MCF 10A (cell line): ENCODE measurements at regions not wholly inside any gene's neighbourhood (a gene's known extent, or its start where the extent isn't known, plus 50 kb on each side); places are given as distances from the start of the nearest gene placed in this dataset.

Experiments used
- BruUV-seq: library from RNA; stranded (reverse); fragments of 400-500 nt; replicated peaks from 2 replicates; lab custom pipeline; 2021; lab: Mats Ljungman, UMichigan
- CTCF ChIA-PET: fragments of 300-600 bp; sonication (Branson Sonifier 250); formaldehyde crosslinking; extraction: SDS; loops from one replicate; lab custom pipeline; 2021; ENCODE audit warnings: antibody characterized with exemption, inconsistent platforms; lab: Yijun Ruan, JAX
- POLR2A ChIA-PET: fragments of 300-600, 350-650 bp; sonication (Branson Sonifier 250); formaldehyde crosslinking; extraction: SDS; loops from one replicate; lab custom pipeline; 2020; ENCODE audit warnings: antibody characterized with exemption, inconsistent platforms; lab: Yijun Ruan, JAX
- DNase-seq: peaks from one replicate; pipeline ENCODE4 v3.0.0-alpha.2; 2018; ENCODE audit not compliant: unreplicated experiment
- H3K27ac Mint-ChIP-seq: one replicate; pipeline ENCODE4 v1.8.0; 2022; ENCODE audit warnings: mild to moderate bottlenecking, low read depth, mixed read lengths; ENCODE audit not compliant: unreplicated experiment
- H3K27me3 Mint-ChIP-seq: one replicate; pipeline ENCODE4 v1.8.0; 2022; ENCODE audit warnings: mixed read lengths; ENCODE audit not compliant: insufficient read depth, unreplicated experiment
- H3K36me3 Mint-ChIP-seq: one replicate; pipeline ENCODE4 v1.8.0; 2022; ENCODE audit warnings: mild to moderate bottlenecking, moderate library complexity, mixed read lengths; ENCODE audit not compliant: insufficient read depth, unreplicated experiment
- H3K4me1 Mint-ChIP-seq: one replicate; pipeline ENCODE4 v1.8.0; 2022; ENCODE audit warnings: mixed read lengths; ENCODE audit not compliant: insufficient read depth, unreplicated experiment
- H3K4me3 Mint-ChIP-seq: one replicate; pipeline ENCODE4 v1.8.0; 2022; ENCODE audit warnings: mild to moderate bottlenecking, moderate library complexity, mixed read lengths; ENCODE audit not compliant: unreplicated experiment
- H3K9me3 Mint-ChIP-seq: one replicate; pipeline ENCODE4 v1.8.0; 2022; ENCODE audit warnings: mixed read lengths; ENCODE audit not compliant: unreplicated experiment
- intact Hi-C: fragments of 100-400 bp; cut with micrococcal nuclease; formaldehyde crosslinking; loops from 2 replicates; pipeline ENCODE4 v1.14.1; 2022
- TF ChIP-seq, protein P1 (sequence below): fragments of 200-600 bp; IDR thresholded peaks from one replicate; pipeline ENCODE4 v1.8.0; 2022; ENCODE audit warnings: antibody characterized with exemption, mild to moderate bottlenecking; ENCODE audit not compliant: unreplicated experiment

DNA sequence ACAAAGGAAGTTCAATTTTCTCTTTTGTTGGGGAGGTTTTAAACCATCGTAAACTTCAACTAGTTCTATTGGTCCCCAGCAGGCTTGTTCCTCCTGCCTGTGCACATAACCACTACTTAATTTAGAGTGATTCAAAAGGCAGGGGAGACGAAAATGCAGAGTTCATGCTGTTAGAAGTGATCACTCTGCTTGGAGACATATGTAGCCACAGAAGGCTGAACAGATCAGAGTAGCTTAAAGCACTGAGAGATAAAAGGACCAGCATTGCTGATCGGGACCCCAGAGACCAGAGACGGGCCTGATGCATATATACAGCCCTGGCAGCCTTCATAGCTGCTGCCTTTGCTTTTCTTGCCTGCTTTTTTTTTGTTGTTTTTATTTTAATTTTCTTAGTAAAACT lies 662.0 kb upstream of the CPEB2 start:
- TF ChIP-seq, protein P1, sequence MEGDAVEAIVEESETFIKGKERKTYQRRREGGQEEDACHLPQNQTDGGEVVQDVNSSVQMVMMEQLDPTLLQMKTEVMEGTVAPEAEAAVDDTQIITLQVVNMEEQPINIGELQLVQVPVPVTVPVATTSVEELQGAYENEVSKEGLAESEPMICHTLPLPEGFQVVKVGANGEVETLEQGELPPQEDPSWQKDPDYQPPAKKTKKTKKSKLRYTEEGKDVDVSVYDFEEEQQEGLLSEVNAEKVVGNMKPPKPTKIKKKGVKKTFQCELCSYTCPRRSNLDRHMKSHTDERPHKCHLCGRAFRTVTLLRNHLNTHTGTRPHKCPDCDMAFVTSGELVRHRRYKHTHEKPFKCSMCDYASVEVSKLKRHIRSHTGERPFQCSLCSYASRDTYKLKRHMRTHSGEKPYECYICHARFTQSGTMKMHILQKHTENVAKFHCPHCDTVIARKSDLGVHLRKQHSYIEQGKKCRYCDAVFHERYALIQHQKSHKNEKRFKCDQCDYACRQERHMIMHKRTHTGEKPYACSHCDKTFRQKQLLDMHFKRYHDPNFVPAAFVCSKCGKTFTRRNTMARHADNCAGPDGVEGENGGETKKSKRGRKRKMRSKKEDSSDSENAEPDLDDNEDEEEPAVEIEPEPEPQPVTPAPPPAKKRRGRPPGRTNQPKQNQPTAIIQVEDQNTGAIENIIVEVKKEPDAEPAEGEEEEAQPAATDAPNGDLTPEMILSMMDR, result no peak
- no TSS peak for BruUV-seq
- Mint-ChIP-seq H3K4me3 (no peak overlapping the region), H3K27me3 (no peaks in the 10 kb centered on the region), H3K36me3 (no peaks in the 10 kb centered on the region), H3K4me1 (peaks cover 20% of the 10 kb centered on the region), H3K27ac (no peak overlapping the region), H3K9me3 (peaks cover 8% of the 10 kb centered on the region)
- ChIA-PET POLR2A (no interaction called here), CTCF (interaction anchor here (0.6 to 0.7 kb wide), 4 partner anchors 82 to 684 kb away, joined by 3 to 5 read pairs (median 3); no protein-coding TSS in a partner anchor)
- no peak for DNase-seq
- intact Hi-C loops, result no loop called here

DNA sequence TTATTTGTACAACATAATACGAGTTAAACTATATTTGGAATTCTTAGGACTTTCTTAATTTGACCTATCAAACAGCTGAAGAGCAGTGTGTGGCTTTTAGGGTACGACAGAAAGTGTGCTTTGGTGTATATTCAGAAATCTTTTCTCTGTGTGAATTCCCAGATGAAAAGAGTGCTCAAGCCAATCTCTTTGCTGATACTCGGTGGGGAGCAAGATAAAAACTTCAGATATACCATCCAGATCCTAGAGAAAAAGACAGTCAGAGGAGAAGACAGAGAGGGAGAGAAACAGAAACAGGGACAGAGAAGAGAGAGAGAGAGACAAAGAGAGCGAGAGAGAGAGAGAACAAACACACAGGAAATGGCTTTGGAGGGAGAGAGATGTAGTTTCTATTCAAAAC lies 658.3 kb upstream of the CPEB2 start:
- TF ChIP-seq, protein P1, result no peak
- intact Hi-C loops, result no loop called here
- no peak overlapping the region for H3K27ac Mint-ChIP-seq
- BruUV-seq, result no TSS peak
- POLR2A ChIA-PET, result no interaction called here
- H3K4me3 Mint-ChIP-seq, result no peak overlapping the region
- peaks cover 8% of the 10 kb centered on the region for H3K4me1 Mint-ChIP-seq
- CTCF ChIA-PET, result interaction anchor here (0.7 to 0.8 kb wide), 2 partner anchors 286 to 357 kb away, joined by 3 read pairs; no protein-coding TSS in a partner anchor
- DNase-seq, result no peak
- H3K9me3 Mint-ChIP-seq, result peaks cover 8% of the 10 kb centered on the region
- H3K27me3 Mint-ChIP-seq, result no peaks in the 10 kb centered on the region
- peaks cover 5% of the 10 kb centered on the region for H3K36me3 Mint-ChIP-seq

DNA sequence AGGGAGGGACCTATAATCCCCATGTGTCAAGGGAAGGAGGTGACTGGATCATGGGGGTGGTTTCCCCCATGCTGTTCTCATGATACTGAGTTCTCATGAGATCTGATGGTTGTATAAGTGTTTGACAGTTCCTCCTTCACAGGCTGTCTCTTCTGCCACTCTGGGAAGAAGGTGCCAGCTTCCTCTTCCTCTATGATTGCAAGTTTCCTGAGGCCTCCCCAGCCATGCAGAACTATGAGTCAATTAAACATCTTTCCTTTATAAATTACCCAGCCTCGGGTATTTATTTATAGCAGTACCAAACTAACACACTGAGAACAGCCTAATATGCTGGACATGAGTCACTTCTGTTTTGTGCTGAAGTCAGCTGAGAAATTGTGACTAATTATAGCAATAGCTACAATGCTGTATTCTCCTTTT lies 656.9 kb upstream of the CPEB2 start:
- Mint-ChIP-seq H3K4me3 (no peak overlapping the region), H3K4me1 (peaks cover 8% of the 10 kb centered on the region), H3K27ac (peak overlapping the region; percentile 59), H3K27me3 (no peaks in the 10 kb centered on the region), H3K36me3 (peaks cover 5% of the 10 kb centered on the region), H3K9me3 (peaks cover 8% of the 10 kb centered on the region)
- TF ChIP-seq, protein P1, result no peak
- ChIA-PET CTCF (no interaction called here), POLR2A (interaction anchor here (0.6 to 0.8 kb wide), 2 partner anchors 130 to 658 kb away, joined by 3 read pairs; no protein-coding TSS in a partner anchor)
- no TSS peak for BruUV-seq
- DNase-seq, result peak; percentile 52
- intact Hi-C loops, result no loop called here

DNA sequence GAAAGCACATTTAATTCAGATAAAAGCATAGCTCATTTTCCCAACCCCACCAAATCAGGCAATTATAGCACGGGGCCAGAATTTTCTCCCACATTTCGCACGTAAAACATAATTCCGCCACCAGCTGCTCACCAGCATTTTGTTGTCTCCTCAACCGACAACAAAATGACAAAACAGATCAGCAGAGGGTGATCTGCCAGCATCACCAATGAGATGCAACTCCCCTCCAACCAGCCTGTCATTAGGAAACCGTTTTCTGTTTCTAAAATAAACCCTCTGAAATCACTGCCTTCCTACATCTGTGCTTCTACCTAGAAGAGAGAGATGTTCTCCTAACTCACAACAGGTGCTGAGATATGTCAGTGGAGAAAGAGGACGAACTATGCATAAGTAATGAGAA lies 654.8 kb upstream of the CPEB2 start:
- Mint-ChIP-seq H3K4me3 (no peak overlapping the region), H3K27ac (no peak overlapping the region), H3K36me3 (peaks cover 5% of the 10 kb centered on the region), H3K9me3 (peaks cover 8% of the 10 kb centered on the region), H3K4me1 (peaks cover 8% of the 10 kb centered on the region), H3K27me3 (no peaks in the 10 kb centered on the region)
- BruUV-seq, result no TSS peak
- intact Hi-C loops, result no loop called here
- POLR2A ChIA-PET, result interaction anchor here (1.2 to 1.3 kb wide), 2 partner anchors 81 to 653 kb away, joined by 4 to 5 read pairs; no protein-coding TSS in a partner anchor
- CTCF ChIA-PET, result interaction anchor here (0.6 to 0.7 kb wide), 4 partner anchors 70 to 1615 kb away, joined by 3 to 4 read pairs (median 4); no protein-coding TSS in a partner anchor
- TF ChIP-seq, protein P1, result no peak
- DNase-seq, result no peak
